SK-N-SH (cell line): ENCODE measurements at regions not wholly inside any gene's neighbourhood (a gene's known extent, or its start where the extent isn't known, plus 50 kb on each side); places are given as distances from the start of the nearest gene placed in this dataset.

ENCODE experiments used
- CTCF ChIA-PET: fragments of 300-600, 350-600 bp; formaldehyde crosslinking; extraction: SDS; loops from one replicate; lab custom pipeline; 2021; lab: Yijun Ruan, JAX
- POLR2A ChIA-PET: fragments of 350-600 bp; sonication (Branson Sonifier 250); formaldehyde crosslinking; extraction: SDS; loops from one replicate; lab custom pipeline; 2020; ENCODE audit warnings: antibody characterized with exemption, inconsistent platforms; lab: Yijun Ruan, JAX
- DNase-seq: peaks from one replicate; pipeline ENCODE4 v3.0.0; 2012
- H2AFZ ChIP-seq: fragments of 200-600 bp; sonication (generic); 2 replicates; pipeline ENCODE4 v1.8.1; 2016; ENCODE audit warnings: antibody characterized with exemption, mild to moderate bottlenecking, low read depth
- H3F3A ChIP-seq: fragments of 200-600 bp; sonication (generic); replicated peaks from 2 replicates; pipeline ENCODE3; 2016; ENCODE audit warnings: antibody characterized with exemption, mild to moderate bottlenecking; ENCODE audit not compliant: insufficient read depth
- H3K27ac ChIP-seq, 2 experiments: fragments of 200-500 bp in 1 of 2; fragments of 200-600 bp in 1 of 2; sonication (Bioruptor generic) in 1 of 2; sonication (generic), shearing (Covaris generic) in 1 of 2; 2 replicates each; pipeline versions ENCODE4 v1.5.1 to v1.6.1; 2014 to 2016; ENCODE audit warnings: low read depth in 2 of 2, inconsistent platforms in 1 of 2, low read length in 1 of 2, mild to moderate bottlenecking in 1 of 2, mixed read lengths in 1 of 2
- H3K27me3 ChIP-seq: fragments of 200-600 bp; sonication (generic), shearing (Covaris generic); 2 replicates; pipeline ENCODE4 v1.6.1; 2016; ENCODE audit warnings: mixed run types; ENCODE audit not compliant: insufficient read depth
- H3K36me3 ChIP-seq, 2 experiments: fragments of 200-500 bp in 1 of 2; fragments of 200-600 bp in 1 of 2; sonication (Bioruptor generic) in 1 of 2; sonication (generic) in 1 of 2; replicated peaks in 1 of 2; 2 replicates each; pipeline versions ENCODE3 to v1.5.1; 2014 to 2016; ENCODE audit warnings: low read length in 1 of 2, mild to moderate bottlenecking in 1 of 2; ENCODE audit not compliant: insufficient read depth in 2 of 2, control insufficient read depth in 1 of 2
- H3K4me1 ChIP-seq, 2 experiments: fragments of 200-500 bp in 1 of 2; fragments of 200-600 bp in 1 of 2; sonication (Bioruptor generic) in 1 of 2; sonication (generic), shearing (Covaris generic) in 1 of 2; 2 replicates each; pipeline versions ENCODE4 v1.5.1 to v1.6.1; 2014 to 2016; ENCODE audit warnings: low read depth in 1 of 2, low read length in 1 of 2, mixed run types in 1 of 2; ENCODE audit not compliant: insufficient read depth in 2 of 2, control insufficient read depth in 1 of 2
- H3K4me2 ChIP-seq: fragments of 200-600 bp; sonication (generic), shearing (Covaris generic); 2 replicates; pipeline ENCODE4 v1.6.1; 2017; ENCODE audit warnings: mixed run types
- H3K4me3 ChIP-seq, 2 experiments: fragments of 200-500 bp in 1 of 2; fragments of 200-600 bp in 1 of 2; sonication (Bioruptor generic) in 1 of 2; sonication (generic), shearing (Covaris generic) in 1 of 2; 2 replicates each; pipeline versions ENCODE4 v1.5.1 to v1.8.1; 2014 to 2016; ENCODE audit warnings: low read depth in 2 of 2, inconsistent platforms in 1 of 2, low read length in 1 of 2, mild to moderate bottlenecking in 1 of 2, mixed read lengths in 1 of 2, moderate library complexity in 1 of 2
- H3K79me2 ChIP-seq: fragments of 200-600 bp; sonication (generic); 2 replicates; pipeline ENCODE4 v1.8.1; 2017; ENCODE audit warnings: mild to moderate bottlenecking; ENCODE audit not compliant: insufficient read depth
- H3K9ac ChIP-seq: fragments of 200-600 bp; sonication (generic); 2 replicates; pipeline ENCODE4 v1.6.1; 2017; ENCODE audit warnings: mixed run types
- H3K9me2 ChIP-seq: fragments of 200-600 bp; sonication (generic); 2 replicates; pipeline ENCODE4 v1.6.1; 2017; ENCODE audit warnings: mixed run types
- H3K9me3 ChIP-seq: fragments of 200-600 bp; sonication (generic); 2 replicates; pipeline ENCODE4 v1.6.1; 2017; ENCODE audit warnings: mixed run types, mild to moderate bottlenecking, moderate library complexity
- H4K20me1 ChIP-seq: fragments of 200-600 bp; sonication (generic); 2 replicates; pipeline ENCODE4 v1.6.1; 2017; ENCODE audit warnings: mild to moderate bottlenecking, mixed run types; ENCODE audit not compliant: insufficient read depth
- CTCF ChIP-seq: fragments of 200-600 bp; sonication (generic); IDR thresholded peaks from 2 replicates; pipeline ENCODE4 v1.6.1; 2017; ENCODE audit warnings: antibody characterized with exemption, mild to moderate bottlenecking, moderate library complexity
- EZH2phosphoT487 ChIP-seq: fragments of 200-600 bp; sonication (generic); IDR thresholded peaks from 2 replicates; pipeline ENCODE4 v1.6.1; 2017; ENCODE audit warnings: low read depth, mixed run types, mild to moderate bottlenecking, antibody characterized with exemption, moderate library complexity, borderline replicate concordance
- FOSL2 ChIP-seq: IDR thresholded peaks from 2 replicates; pipeline ENCODE4 v1.4.0; 2012; ENCODE audit warnings: low read depth, mild to moderate bottlenecking, moderate library complexity, borderline replicate concordance
- FOXJ3 ChIP-seq: sonication (generic); formaldehyde crosslinking; IDR thresholded peaks from 2 replicates; pipeline ENCODE4 v1.5.1; 2020; ENCODE audit warnings: mild to moderate bottlenecking, missing genetic modification reagents
- FOXM1 ChIP-seq: IDR thresholded peaks from 2 replicates; pipeline ENCODE4 v1.4.0; 2012; ENCODE audit warnings: low read depth, mild to moderate bottlenecking
- GATA2 ChIP-seq: sonication (generic); formaldehyde crosslinking; IDR thresholded peaks from 2 replicates; pipeline ENCODE4 v1.5.0; 2020; ENCODE audit warnings: mild to moderate bottlenecking, missing genetic modification reagents
- IRF3 ChIP-seq: fragments of 150-350 bp; IDR thresholded peaks from 2 replicates; pipeline ENCODE4 v1.6.1; 2016; ENCODE audit warnings: mild to moderate bottlenecking, low read depth, low read length
- JUND ChIP-seq: IDR thresholded peaks from 2 replicates; pipeline ENCODE4 v1.4.0; 2012
- MAX ChIP-seq: IDR thresholded peaks from 2 replicates; pipeline ENCODE4 v1.4.0; 2012; ENCODE audit warnings: low read depth
- MXI1 ChIP-seq: IDR thresholded peaks from 2 replicates; pipeline ENCODE4 v1.6.1; 2012; ENCODE audit warnings: mild to moderate bottlenecking, low read depth, low read length, improper control_type of control experiment
- NFIC ChIP-seq: IDR thresholded peaks from 2 replicates; pipeline ENCODE4 v1.4.0; 2012; ENCODE audit warnings: borderline replicate concordance
- NRF1 ChIP-seq: IDR thresholded peaks from 2 replicates; pipeline ENCODE4 v1.6.1; 2012; ENCODE audit warnings: low read depth, mild to moderate bottlenecking, low read length
- PBX3 ChIP-seq: IDR thresholded peaks from 2 replicates; pipeline ENCODE4; 2012
- POLR2AphosphoS5 ChIP-seq: IDR thresholded peaks from 2 replicates; pipeline ENCODE4 v1.6.1; 2012; ENCODE audit warnings: low read depth, low read length
- SIN3A ChIP-seq: IDR thresholded peaks from 2 replicates; pipeline ENCODE4 v1.6.1; 2012; ENCODE audit warnings: low read depth, mild to moderate bottlenecking, low read length, moderate library complexity, borderline replicate concordance
- TAF1 ChIP-seq: IDR thresholded peaks from 2 replicates; pipeline ENCODE4 v1.6.1; 2012; ENCODE audit warnings: low read depth, mild to moderate bottlenecking, low read length, moderate library complexity, borderline replicate concordance
- TCF12 ChIP-seq: IDR thresholded peaks from 2 replicates; pipeline ENCODE4 v1.4.0; 2012
- YY1 ChIP-seq: IDR thresholded peaks from 2 replicates; pipeline ENCODE4 v1.4.0; 2012; ENCODE audit warnings: low read depth, mild to moderate bottlenecking
- WGBS: methylation state at CpG from one replicate; pipeline ENCODE4 v1.1.6; 2017; ENCODE audit warnings: low lambda C conversion rate; 5-methylcytosine and 5-hydroxymethylcytosine counted together

- Histone ChIP-seq H3K4me2 (no peak overlapping the region), H3K36me3 (no peaks in the 10 kb centered on the region), H3F3A (no peaks in the 10 kb centered on the region), H3K4me3 (no peak overlapping the region), H3K27me3 (peaks cover 8% of the 10 kb centered on the region; the same call in 1 of the 2 replicates), H2AFZ (no peak overlapping the region), H3K79me2 (no peaks in the 10 kb centered on the region), H3K9ac (no peak overlapping the region), H3K9me2 (no peaks in the 10 kb centered on the region), H3K9me3 (no peaks in the 10 kb centered on the region), H3K27ac (no peak overlapping the region), H4K20me1 (no peaks in the 10 kb centered on the region), H3K4me1 (no peaks in the 10 kb centered on the region)
- 9% methylated on average over 2 of the region's 2 CpGs for WGBS
- TF ChIP-seq MAX = no peak
- no peak for TF ChIP-seq SIN3A
- TF ChIP-seq NFIC = no peak
- TF ChIP-seq NRF1 = no peak
- no peak for TF ChIP-seq FOSL2
- TF ChIP-seq EZH2phosphoT487 = no peak
- no peak for TF ChIP-seq PBX3
- no peak for TF ChIP-seq YY1
- TF ChIP-seq POLR2AphosphoS5 = no peak
- TF ChIP-seq CTCF = no peak
- TF ChIP-seq GATA2 (CRISPR knock-in tag) = no peak
- TF ChIP-seq JUND = no peak
- TF ChIP-seq FOXJ3 = no peak
- TF ChIP-seq MXI1 = no peak
- TF ChIP-seq FOXM1 = no peak
- TF ChIP-seq TAF1 = no peak
- no peak for TF ChIP-seq IRF3
- TF ChIP-seq TCF12 = no peak
- ChIA-PET CTCF (interaction anchor here (1.0 kb wide), 1 partner anchor 14 kb away, joined by 4 read pairs; no protein-coding TSS in a partner anchor), POLR2A (no interaction called here)
- DNase-seq = no peak
Observed at GRCh38 chr4:121237069-121237399, 72.9 kb upstream of the TNIP3 start.
